ENCODE measurements at regions not wholly inside any gene's neighbourhood (a gene's known extent, or its start where the extent isn't known, plus 50 kb on each side); places are given as distances from the start of the nearest gene placed in this dataset.

DNA sequence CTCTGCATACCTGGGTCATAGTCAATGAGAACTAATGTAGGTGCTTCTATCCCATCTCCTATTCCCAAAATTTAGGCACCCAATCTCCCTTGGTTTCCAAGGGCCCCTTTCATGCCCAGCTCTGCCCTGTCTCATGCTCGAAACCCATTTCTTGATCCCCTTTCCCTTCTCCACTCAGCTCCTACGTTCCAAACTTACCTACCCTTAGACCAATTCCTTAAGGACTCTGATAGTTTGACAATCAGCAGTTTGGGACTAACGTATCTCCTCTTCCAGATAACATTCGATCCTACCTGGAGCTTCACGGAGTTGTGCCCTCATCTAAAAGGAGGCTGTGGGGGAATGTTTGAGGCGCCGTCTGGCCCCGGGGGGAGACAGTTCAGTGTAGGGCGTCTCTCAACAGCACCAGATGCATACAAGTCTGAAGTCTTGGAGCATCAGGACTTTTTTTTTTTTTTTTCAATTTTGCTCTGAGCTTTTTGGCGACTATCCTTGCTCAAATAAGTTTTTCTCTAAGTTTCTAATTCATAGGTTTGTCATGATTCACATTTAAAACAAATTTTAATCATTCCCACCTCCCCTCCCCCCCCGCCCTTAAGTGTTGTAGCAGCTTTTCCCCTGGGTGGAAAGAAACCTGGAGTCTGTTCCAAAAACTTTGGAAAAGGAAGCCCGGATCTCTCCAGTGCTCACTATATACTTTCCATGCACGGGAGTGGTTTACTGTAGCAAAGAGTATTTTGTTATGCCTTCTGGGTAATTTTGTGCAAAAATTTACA, 141.2 kb upstream of the LGALSL start:
- Histone ChIP-seq H3K9me3 (no peaks in the 10 kb centered on the region), H3K27me3 (no peaks in the 10 kb centered on the region), H3K36me3 (no peaks in the 10 kb centered on the region), H3K4me1 (ENCODE audit: insufficient read depth) (no peaks in the 10 kb centered on the region), H3K27ac (no peak overlapping the region), H3K4me3 (no peak overlapping the region)
- TF ChIP-seq, protein P1, sequence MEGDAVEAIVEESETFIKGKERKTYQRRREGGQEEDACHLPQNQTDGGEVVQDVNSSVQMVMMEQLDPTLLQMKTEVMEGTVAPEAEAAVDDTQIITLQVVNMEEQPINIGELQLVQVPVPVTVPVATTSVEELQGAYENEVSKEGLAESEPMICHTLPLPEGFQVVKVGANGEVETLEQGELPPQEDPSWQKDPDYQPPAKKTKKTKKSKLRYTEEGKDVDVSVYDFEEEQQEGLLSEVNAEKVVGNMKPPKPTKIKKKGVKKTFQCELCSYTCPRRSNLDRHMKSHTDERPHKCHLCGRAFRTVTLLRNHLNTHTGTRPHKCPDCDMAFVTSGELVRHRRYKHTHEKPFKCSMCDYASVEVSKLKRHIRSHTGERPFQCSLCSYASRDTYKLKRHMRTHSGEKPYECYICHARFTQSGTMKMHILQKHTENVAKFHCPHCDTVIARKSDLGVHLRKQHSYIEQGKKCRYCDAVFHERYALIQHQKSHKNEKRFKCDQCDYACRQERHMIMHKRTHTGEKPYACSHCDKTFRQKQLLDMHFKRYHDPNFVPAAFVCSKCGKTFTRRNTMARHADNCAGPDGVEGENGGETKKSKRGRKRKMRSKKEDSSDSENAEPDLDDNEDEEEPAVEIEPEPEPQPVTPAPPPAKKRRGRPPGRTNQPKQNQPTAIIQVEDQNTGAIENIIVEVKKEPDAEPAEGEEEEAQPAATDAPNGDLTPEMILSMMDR (IDR thresholded peaks at IDR 0.05): no peak
- TF ChIP-seq POLR2A (IDR thresholded peaks at IDR 0.05) (no peak), EP300 (IDR thresholded peaks at IDR 0.05) (no peak)
- WGBS, 3 donors: 57 to 66% (median 63%) methylated on average over 13 of the region's 13 CpGs
- intact Hi-C loops (cut with DNase I): loop anchor here in 1 of 4 donors (10.0 kb wide), 1 partner anchor 258 kb away; no protein-coding TSS in a partner anchor
- DNase-seq: no peak

DNA sequence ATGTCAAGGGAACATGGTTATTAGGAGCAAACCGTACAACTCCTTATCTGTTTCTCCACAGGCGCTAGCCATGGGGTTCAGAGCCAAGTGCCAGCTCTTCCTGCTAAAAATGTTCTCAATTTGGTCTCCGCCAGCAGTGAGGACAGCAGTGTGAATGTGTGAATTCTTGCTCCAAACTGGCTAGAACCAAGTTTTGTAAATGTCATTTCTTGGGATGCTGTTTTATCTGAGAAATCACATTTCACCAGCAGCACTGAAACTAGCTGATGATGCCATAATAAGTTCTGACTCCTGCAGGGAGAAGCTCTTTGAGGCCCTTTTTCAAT, 140.6 kb upstream of the LGALSL start:
- WGBS, 3 donors: 36 to 39% (median 38%) methylated on average over 3 of the region's 3 CpGs
- no peaks in the 10 kb centered on the region for H3K9me3 ChIP-seq
- intact Hi-C loops (cut with DNase I): loop anchor here in 1 of 4 donors (10.0 kb wide), 1 partner anchor 259 kb away; no protein-coding TSS in a partner anchor
- no peak for DNase-seq
- H3K4me1 ChIP-seq (ENCODE audit: insufficient read depth): no peaks in the 10 kb centered on the region
- TF ChIP-seq POLR2A (IDR thresholded peaks at IDR 0.05) (no peak), EP300 (IDR thresholded peaks at IDR 0.05) (no peak)
- TF ChIP-seq, protein P1 (IDR thresholded peaks at IDR 0.05): no peak
- no peaks in the 10 kb centered on the region for H3K36me3 ChIP-seq
- H3K4me3 ChIP-seq: no peak overlapping the region
- no peak overlapping the region for H3K27ac ChIP-seq
- no peaks in the 10 kb centered on the region for H3K27me3 ChIP-seq

DNA sequence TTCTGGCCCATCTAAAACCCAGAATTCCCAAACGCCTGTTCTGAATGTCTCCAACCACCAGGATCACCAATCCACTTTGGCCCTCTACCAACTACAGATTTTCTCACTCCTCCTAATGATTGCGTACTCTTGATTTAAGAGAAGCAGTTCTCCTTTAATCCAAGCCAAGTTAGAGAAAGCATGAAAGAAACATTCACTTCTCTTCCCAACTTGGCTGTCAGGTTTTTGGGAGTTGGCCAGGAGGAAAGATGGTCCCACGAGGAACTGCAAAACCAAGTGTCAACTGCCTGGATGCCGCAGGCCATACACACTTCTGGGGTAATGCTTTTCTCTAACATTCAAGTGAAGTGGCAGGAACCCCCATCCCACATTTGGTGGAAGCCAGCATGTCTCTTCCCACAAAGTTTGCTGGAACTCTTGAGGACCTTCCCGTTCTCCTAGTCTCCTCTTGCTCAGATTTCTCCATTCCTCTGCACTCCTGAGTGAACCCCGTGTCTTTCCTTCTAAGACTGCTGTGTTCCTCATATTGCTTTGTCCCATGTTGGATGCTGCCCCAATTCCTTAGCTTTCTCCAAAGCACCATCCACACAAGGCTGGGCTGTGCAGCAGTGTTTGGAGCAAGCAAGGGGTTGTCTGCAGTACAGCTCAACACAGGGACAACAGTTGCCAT, 138.5 kb upstream of the LGALSL start:
- intact Hi-C loops (cut with DNase I): loop anchor here in 1 of 4 donors (10.0 kb wide), 1 partner anchor 261 kb away; no protein-coding TSS in a partner anchor
- Histone ChIP-seq H3K27me3 (no peaks in the 10 kb centered on the region), H3K4me3 (no peak overlapping the region), H3K27ac (no peak overlapping the region), H3K4me1 (ENCODE audit: insufficient read depth) (no peaks in the 10 kb centered on the region), H3K36me3 (no peaks in the 10 kb centered on the region), H3K9me3 (no peaks in the 10 kb centered on the region)
- no peak for DNase-seq
- TF ChIP-seq, protein P1 (IDR thresholded peaks at IDR 0.05): no peak
- TF ChIP-seq EP300 (IDR thresholded peaks at IDR 0.05) (no peak), POLR2A (IDR thresholded peaks at IDR 0.05) (no peak)
- 66 to 80% (median 79%) methylated on average over 6 of the region's 6 CpGs for WGBS, 3 donors

DNA sequence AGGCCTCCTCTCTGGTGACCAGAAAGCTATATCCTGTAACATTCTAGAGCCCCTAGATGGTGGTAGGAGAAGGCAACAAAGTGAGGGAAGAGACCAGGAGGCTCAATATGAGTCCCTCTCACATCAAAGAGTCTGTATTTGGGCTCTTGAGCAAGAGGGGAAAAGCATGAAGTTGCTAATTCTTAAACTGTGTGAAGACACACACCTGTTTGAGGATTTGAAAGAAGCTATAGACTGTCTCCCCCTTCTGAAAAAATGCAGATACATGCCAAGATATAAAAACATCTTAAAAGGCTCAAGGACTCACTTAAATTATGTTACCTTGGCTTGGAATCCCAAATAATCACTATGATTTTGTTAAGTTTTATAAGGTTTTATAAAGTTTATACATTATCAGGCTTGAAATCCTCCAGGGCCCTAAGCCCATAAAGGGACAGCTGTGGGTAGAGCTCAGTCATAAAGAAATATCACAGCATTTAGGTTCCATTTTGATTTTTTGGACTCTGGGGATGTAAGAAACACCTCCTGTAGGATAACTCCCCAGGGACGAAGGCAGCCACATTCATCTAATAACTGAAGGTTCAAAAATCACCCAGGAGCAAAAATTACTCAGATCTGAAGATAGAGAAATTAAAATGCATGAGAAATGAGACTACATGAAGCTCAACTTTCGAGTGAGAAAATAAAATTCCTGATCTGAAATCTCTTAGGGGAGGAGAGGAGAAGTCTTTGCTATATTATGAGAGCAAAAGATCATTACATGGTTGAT, 136.1 kb upstream of the LGALSL start:
- no peak for DNase-seq

More for the DNA sequence above, 136.1 kb upstream of the LGALSL start:
- Histone ChIP-seq H3K4me1 (ENCODE audit: insufficient read depth) (no peaks in the 10 kb centered on the region), H3K36me3 (no peaks in the 10 kb centered on the region), H3K27ac (no peak overlapping the region), H3K9me3 (no peaks in the 10 kb centered on the region), H3K4me3 (no peak overlapping the region), H3K27me3 (no peaks in the 10 kb centered on the region)
- TF ChIP-seq, protein P1 (IDR thresholded peaks at IDR 0.05): no peak
- no peak for TF ChIP-seq EP300 (IDR thresholded peaks at IDR 0.05)
- TF ChIP-seq POLR2A (IDR thresholded peaks at IDR 0.05): no peak
- intact Hi-C loops (cut with DNase I): loop anchor here in 1 of 4 donors (10.0 kb wide), 1 partner anchor 263 kb away; no protein-coding TSS in a partner anchor
- 87 to 96% (median 93%) methylated on average over 2 of the region's 2 CpGs for WGBS, 3 donors
